H9 (cell line): ENCODE measurements at regions not wholly inside any gene's neighbourhood (a gene's known extent, or its start where the extent isn't known, plus 50 kb on each side); places are given as distances from the start of the nearest gene placed in this dataset.

ENCODE experiments used
- DNase-seq: peaks from one replicate; pipeline ENCODE4 v3.0.0-alpha.2; 2017
- H2AFZ ChIP-seq: one replicate; pipeline ENCODE4 v1.6.1; 2013; ENCODE audit warnings: mild to moderate bottlenecking, low read length, control low read depth, moderate library complexity
- H2AK5ac ChIP-seq: 2 replicates; pipeline ENCODE4 v1.6.1; 2013; ENCODE audit warnings: low read length, control low read depth, mixed read lengths; ENCODE audit not compliant: insufficient read length
- H2BK120ac ChIP-seq: one replicate; pipeline ENCODE4 v1.6.1; 2013; ENCODE audit warnings: low read depth, mild to moderate bottlenecking, low read length, control low read depth, inconsistent platforms; ENCODE audit not compliant: poor library complexity, severe bottlenecking
- H2BK12ac ChIP-seq: 2 replicates; pipeline ENCODE4 v1.6.1; 2013; ENCODE audit warnings: low read length, control low read depth, mixed read lengths, low read depth; ENCODE audit not compliant: insufficient read length
- H2BK15ac ChIP-seq: 2 replicates; pipeline ENCODE4 v1.6.1; 2013; ENCODE audit warnings: low read depth, low read length, control low read depth
- H2BK20ac ChIP-seq: one replicate; pipeline ENCODE4 v1.6.1; 2013; ENCODE audit warnings: low read depth, mild to moderate bottlenecking, low read length, control low read depth, inconsistent platforms; ENCODE audit not compliant: poor library complexity, severe bottlenecking
- H2BK5ac ChIP-seq: 2 replicates; pipeline ENCODE4 v1.6.1; 2013; ENCODE audit warnings: low read length, control low read depth, mixed read lengths; ENCODE audit not compliant: insufficient read length
- H3K14ac ChIP-seq: 2 replicates; pipeline ENCODE4 v1.6.1; 2013; ENCODE audit warnings: low read length, control low read depth; ENCODE audit not compliant: insufficient read depth
- H3K18ac ChIP-seq: 2 replicates; pipeline ENCODE4 v1.6.1; 2013; ENCODE audit warnings: low read depth, mild to moderate bottlenecking, mixed read lengths, low read length, control low read depth; ENCODE audit not compliant: insufficient read length
- H3K23ac ChIP-seq: 2 replicates; pipeline ENCODE4 v1.6.1; 2013; ENCODE audit warnings: low read length, control low read depth, mixed read lengths, low read depth; ENCODE audit not compliant: insufficient read length
- H3K23me2 ChIP-seq: 2 replicates; pipeline ENCODE4 v1.6.1; 2013; ENCODE audit warnings: low read depth, mild to moderate bottlenecking, mixed read lengths, low read length, control low read depth; ENCODE audit not compliant: insufficient read length, poor library complexity, severe bottlenecking
- H3K27ac ChIP-seq: 2 replicates; pipeline ENCODE4 v1.5.1; 2013; ENCODE audit warnings: low read length, control low read depth, mixed read lengths, low read depth; ENCODE audit not compliant: insufficient read length
- H3K27me3 ChIP-seq: 2 replicates; pipeline ENCODE4 v1.6.1; 2013; ENCODE audit warnings: low read length, control low read depth, inconsistent platforms; ENCODE audit not compliant: insufficient read depth
- H3K4ac ChIP-seq: 2 replicates; pipeline ENCODE4 v1.6.1; 2013; ENCODE audit warnings: low read depth, mild to moderate bottlenecking, control low read depth, inconsistent platforms, low read length, moderate library complexity
- H3K4me1 ChIP-seq: 2 replicates; pipeline ENCODE4 v1.6.1; 2013; ENCODE audit warnings: low read length, control low read depth, inconsistent platforms; ENCODE audit not compliant: insufficient read depth
- H3K4me2 ChIP-seq: 2 replicates; pipeline ENCODE4 v1.6.1; 2013; ENCODE audit warnings: low read length, control low read depth, mixed read lengths; ENCODE audit not compliant: insufficient read length, insufficient read depth
- H3K56ac ChIP-seq: 2 replicates; pipeline ENCODE4 v1.6.1; 2013; ENCODE audit warnings: low read depth, mild to moderate bottlenecking, mixed read lengths, low read length, control low read depth; ENCODE audit not compliant: insufficient read length
- H3K79me1 ChIP-seq: 2 replicates; pipeline ENCODE4 v1.6.1; 2013; ENCODE audit warnings: low read depth, mild to moderate bottlenecking, moderate library complexity, low read length, control low read depth, inconsistent platforms; ENCODE audit not compliant: insufficient read depth, poor library complexity, severe bottlenecking
- H3K79me2 ChIP-seq: 2 replicates; pipeline ENCODE4 v1.6.1; 2013; ENCODE audit warnings: low read length, control low read depth, inconsistent platforms; ENCODE audit not compliant: insufficient read depth
- H3K9ac ChIP-seq: 2 replicates; pipeline ENCODE4 v1.6.1; 2013; ENCODE audit warnings: low read length, control low read depth, mixed read lengths; ENCODE audit not compliant: insufficient read length; ENCODE audit errors: extremely low read depth
- H3K9me3 ChIP-seq: one replicate; pipeline ENCODE4 v1.6.1; 2013; ENCODE audit warnings: low read depth, low read length, inconsistent platforms; ENCODE audit not compliant: control insufficient read depth
- H3T11ph ChIP-seq: one replicate; pipeline ENCODE4 v1.6.1; 2013; ENCODE audit warnings: mild to moderate bottlenecking, low read length, control low read depth, inconsistent platforms
- H4K20me1 ChIP-seq: one replicate; pipeline ENCODE4 v1.6.1; 2013; ENCODE audit not compliant: control insufficient read depth, insufficient read length, insufficient read depth
- H4K5ac ChIP-seq: 2 replicates; pipeline ENCODE4 v1.6.1; 2013; ENCODE audit warnings: low read depth, mild to moderate bottlenecking, mixed read lengths, low read length, control low read depth; ENCODE audit not compliant: insufficient read length
- H4K8ac ChIP-seq: replicated peaks from 2 replicates; pipeline ENCODE4 v1.6.1; 2013; ENCODE audit warnings: low read length, control low read depth, mixed read lengths, low read depth; ENCODE audit not compliant: insufficient read length
- H4K91ac ChIP-seq: 2 replicates; pipeline ENCODE4 v1.6.1; 2013; ENCODE audit warnings: low read depth, mild to moderate bottlenecking, moderate library complexity, mixed read lengths, low read length, control low read depth; ENCODE audit not compliant: insufficient read length
- H3K27ac Mint-ChIP-seq, 3 experiments: 2 replicates in 2 of 3; 3 replicates in 1 of 3; pipeline ENCODE4 v1.8.0; 2020 to 2021; ENCODE audit warnings: mixed read lengths in 3 of 3, mild to moderate bottlenecking in 1 of 3, moderate library complexity in 1 of 3
- H3K27me3 Mint-ChIP-seq: 2 replicates; pipeline ENCODE4 v1.8.0; 2021; ENCODE audit warnings: low read depth, mild to moderate bottlenecking, moderate library complexity, mixed read lengths
- H3K36me3 Mint-ChIP-seq, 3 experiments: 2 replicates in 2 of 3; 3 replicates in 1 of 3; pipeline ENCODE4 v1.8.0; 2020 to 2021; ENCODE audit warnings: low read depth in 3 of 3, mixed read lengths in 3 of 3; ENCODE audit not compliant: insufficient read depth in 1 of 3
- H3K4me1 Mint-ChIP-seq, 2 experiments: 2 replicates each; pipeline ENCODE4 v1.8.0; 2020; ENCODE audit warnings: mixed read lengths in 2 of 2
- H3K4me3 Mint-ChIP-seq, 2 experiments: 2 replicates in 1 of 2; 3 replicates in 1 of 2; pipeline ENCODE4 v1.8.0; 2020 to 2021; ENCODE audit warnings: mild to moderate bottlenecking in 2 of 2, mixed read lengths in 2 of 2, moderate library complexity in 1 of 2
- H3K9me3 Mint-ChIP-seq, 2 experiments: 2 replicates in 1 of 2; 3 replicates in 1 of 2; pipeline ENCODE4 v1.8.0; 2020; ENCODE audit warnings: mild to moderate bottlenecking in 2 of 2, mixed read lengths in 2 of 2, moderate library complexity in 1 of 2
- CTCF ChIP-seq: fragments of 200-600 bp; sonication (generic); conservative IDR thresholded peaks from 3 replicates; pipeline ENCODE4 v1.8.0; 2021; ENCODE audit warnings: antibody characterized with exemption, mild to moderate bottlenecking
- WGBS: extraction: QIAGEN DNeasy Blood & Tissue Kit; methylation state at CpG from one replicate; pipeline ENCODE4 v1.1.7; 2013; ENCODE audit warnings: missing lambda C conversion rate, low lambda C conversion rate, mixed read lengths; ENCODE audit not compliant: insufficient read length; ENCODE audit errors: extremely low coverage; 5-methylcytosine and 5-hydroxymethylcytosine counted together

- no CpG with 5 or more reads among the region's 2 CpGs for WGBS
- no peak overlapping the region for H4K8ac ChIP-seq
- no peak for TF ChIP-seq CTCF
- no peak overlapping the region for H4K91ac ChIP-seq
- no peak overlapping the region for H3K9ac ChIP-seq
- no peaks in the 10 kb centered on the region for H3K79me1 ChIP-seq
- H3K27ac ChIP-seq = no peak overlapping the region
- no peaks in the 10 kb centered on the region for H4K20me1 ChIP-seq
- no peak overlapping the region for H3K4me2 ChIP-seq
- no peak overlapping the region for H2BK20ac ChIP-seq
- H2BK15ac ChIP-seq = no peak overlapping the region
- H3K23me2 ChIP-seq = no peaks in the 10 kb centered on the region
- no peaks in the 10 kb centered on the region; the same call in 1 of the 2 replicates for H3K27me3 ChIP-seq
- H3T11ph ChIP-seq = no peak overlapping the region
- H3K9me3 Mint-ChIP-seq = no peaks in the 10 kb centered on the region; a peak in 1 of 5 replicates
- H2BK120ac ChIP-seq = no peak overlapping the region
- no peak overlapping the region for H2BK12ac ChIP-seq
- H3K4me1 ChIP-seq = peaks cover 9% of the 10 kb centered on the region; the same call in 1 of the 2 replicates
- no peak for DNase-seq
- H3K56ac ChIP-seq = no peak overlapping the region
- no peak overlapping the region for H3K27ac Mint-ChIP-seq
- peaks cover 26% of the 10 kb centered on the region for H3K27me3 Mint-ChIP-seq
- no peak overlapping the region for H3K14ac ChIP-seq
- H2BK5ac ChIP-seq = no peak overlapping the region
- no peak overlapping the region for H3K18ac ChIP-seq
- H3K4me3 Mint-ChIP-seq = no peak overlapping the region
- H2AK5ac ChIP-seq = no peak overlapping the region
- H3K9me3 ChIP-seq = no peaks in the 10 kb centered on the region
- H3K79me2 ChIP-seq = no peaks in the 10 kb centered on the region
- no peaks in the 10 kb centered on the region for H3K36me3 Mint-ChIP-seq
- H3K4me1 Mint-ChIP-seq = peaks cover 24 to 28% of the 10 kb centered on the region in 2 experiments
- no peak overlapping the region for H2AFZ ChIP-seq
- H3K4ac ChIP-seq = no peak overlapping the region
- H3K23ac ChIP-seq = no peak overlapping the region
- no peak overlapping the region for H4K5ac ChIP-seq
Measured at GRCh38 chr4:10979032-10979431, 294.5 kb upstream of the CLNK start.
